H1 (cell line): ENCODE measurements at regions not wholly inside any gene's neighbourhood (a gene's known extent, or its start where the extent isn't known, plus 50 kb on each side); places are given as distances from the start of the nearest gene placed in this dataset.

Experiments used
- CTCF ChIA-PET: fragments of 300-600 bp; sonication (Branson Sonifier 250); formaldehyde crosslinking; loops from one replicate; lab custom pipeline; 2021; ENCODE audit not compliant: partially characterized antibody; lab: Charles Lee
- POLR2A ChIA-PET: fragments of 300-600 bp; sonication (Branson Sonifier 250); formaldehyde crosslinking; loops from one replicate; lab custom pipeline; 2021; ENCODE audit warnings: inconsistent platforms; ENCODE audit not compliant: partially characterized antibody; lab: Charles Lee
- DNase-seq, 2 experiments: peaks; one replicate each; pipeline versions ENCODE4 v3.0.0 to v3.0.0-alpha.2; 2010 to 2022; ENCODE audit warnings: low spot score in 2 of 2, low read depth in 1 of 2, mixed read lengths in 1 of 2
- FAIRE-seq: peaks from 2 replicates; lab custom pipeline; 2011; peaks lifted over from hg19 to GRCh38; lab: Jason Lieb, UNC
- H2AFZ ChIP-seq: 2 replicates; pipeline ENCODE4 v1.8.1; 2012; ENCODE audit warnings: low read length, inconsistent platforms
- H2AK5ac ChIP-seq: 2 replicates; pipeline ENCODE4 v1.6.1; 2013; ENCODE audit warnings: low read depth, low read length
- H2BK120ac ChIP-seq: replicated peaks from 2 replicates; pipeline ENCODE3; 2013; ENCODE audit warnings: low read depth, low read length, inconsistent platforms
- H2BK12ac ChIP-seq: 2 replicates; pipeline ENCODE4 v1.6.1; 2013; ENCODE audit warnings: low read depth, low read length
- H2BK15ac ChIP-seq: 2 replicates; pipeline ENCODE4 v1.6.1; 2013; ENCODE audit warnings: low read length
- H2BK20ac ChIP-seq: 2 replicates; pipeline ENCODE4 v1.6.1; 2013; ENCODE audit warnings: low read length
- H2BK5ac ChIP-seq: 2 replicates; pipeline ENCODE4 v1.6.1; 2013; ENCODE audit warnings: low read depth, low read length
- H3K14ac ChIP-seq: 2 replicates; pipeline ENCODE4 v1.6.1; 2013; ENCODE audit warnings: inconsistent platforms; ENCODE audit not compliant: insufficient read length
- H3K18ac ChIP-seq: 2 replicates; pipeline ENCODE4 v1.6.1; 2013; ENCODE audit warnings: low read length; ENCODE audit errors: extremely low read depth
- H3K23ac ChIP-seq: 2 replicates; pipeline ENCODE4 v1.6.1; 2013; ENCODE audit warnings: inconsistent platforms; ENCODE audit not compliant: insufficient read length
- H3K23me2 ChIP-seq: 2 replicates; pipeline ENCODE4 v1.6.1; 2013; ENCODE audit warnings: low read depth, low read length
- H3K27ac ChIP-seq: 2 replicates; pipeline ENCODE4 v1.6.1; 2011; ENCODE audit warnings: low read depth, low read length, inconsistent platforms
- H3K27me3 ChIP-seq, 4 experiments: replicated peaks in 1 of 4; 1 replicate in 1 of 4; 2 replicates in 3 of 4; pipeline versions ENCODE4 v1.6.1 to v1.8.1; 2011 to 2013; ENCODE audit warnings: low read length in 3 of 4, mild to moderate bottlenecking in 3 of 4, inconsistent platforms in 2 of 4, mixed read lengths in 2 of 4, moderate library complexity in 1 of 4; ENCODE audit not compliant: control insufficient read depth in 3 of 4, insufficient read depth in 3 of 4; ENCODE audit errors: extremely low read depth in 1 of 4
- H3K36me3 ChIP-seq, 4 experiments: 2 replicates each; pipeline versions ENCODE4 v1.6.1 to v1.8.1; 2011 to 2013; ENCODE audit warnings: mild to moderate bottlenecking in 4 of 4, low read length in 3 of 4, moderate library complexity in 2 of 4, control low read depth in 1 of 4, inconsistent platforms in 1 of 4; ENCODE audit not compliant: insufficient read depth in 4 of 4, control insufficient read depth in 2 of 4
- H3K4ac ChIP-seq: replicated peaks from 2 replicates; pipeline ENCODE3; 2013; ENCODE audit warnings: low read length, low read depth, mixed read lengths, inconsistent platforms; ENCODE audit not compliant: insufficient read length
- H3K4me1 ChIP-seq, 4 experiments: replicated peaks in 1 of 4; 1 replicate in 1 of 4; 2 replicates in 3 of 4; pipeline versions ENCODE4 v1.6.1 to v1.8.1; 2011 to 2013; ENCODE audit warnings: low read length in 3 of 4, inconsistent platforms in 2 of 4, mixed read lengths in 1 of 4; ENCODE audit not compliant: insufficient read depth in 4 of 4, control insufficient read depth in 3 of 4
- H3K4me2 ChIP-seq, 2 experiments: 2 replicates each; pipeline versions ENCODE4 v1.6.1 to v1.8.1; 2011 to 2013; ENCODE audit warnings: low read depth in 2 of 2, low read length in 2 of 2, control low read depth in 1 of 2, inconsistent platforms in 1 of 2, mild to moderate bottlenecking in 1 of 2; ENCODE audit not compliant: insufficient read depth in 1 of 2
- H3K4me3 ChIP-seq, 4 experiments: fragments of 200-600, 300-600 bp in 1 of 4; sonication (generic), shearing (Covaris generic), sonication (Bioruptor Twin) in 1 of 4; 2 replicates each; pipeline versions ENCODE4 v1.5.1 to v1.8.1; 2011 to 2016; ENCODE audit warnings: low read length in 4 of 4, low read depth in 3 of 4, control low read depth in 2 of 4, inconsistent platforms in 2 of 4, mild to moderate bottlenecking in 2 of 4, mixed read lengths in 1 of 4, moderate library complexity in 1 of 4; ENCODE audit not compliant: insufficient read depth in 2 of 4; ENCODE audit errors: extremely low read depth in 1 of 4
- H3K56ac ChIP-seq: replicated peaks from 2 replicates; pipeline ENCODE3; 2013; ENCODE audit warnings: low read depth, mild to moderate bottlenecking, mixed read lengths, low read length, inconsistent platforms; ENCODE audit not compliant: insufficient read length
- H3K79me1 ChIP-seq: 2 replicates; pipeline ENCODE4 v1.6.1; 2013; ENCODE audit warnings: low read depth, low read length, control low read depth
- H3K79me2 ChIP-seq, 2 experiments: 2 replicates each; pipeline versions ENCODE4 v1.6.1 to v1.8.1; 2012 to 2013; ENCODE audit warnings: low read length in 2 of 2, mild to moderate bottlenecking in 2 of 2, inconsistent platforms in 1 of 2; ENCODE audit not compliant: insufficient read depth in 2 of 2, control insufficient read depth in 1 of 2
- H3K9ac ChIP-seq, 4 experiments: replicated peaks in 1 of 4; 1 replicate in 1 of 4; 2 replicates in 3 of 4; pipeline versions ENCODE4 v1.6.1 to v1.8.1; 2011 to 2013; ENCODE audit warnings: low read depth in 3 of 4, low read length in 3 of 4, control low read depth in 2 of 4, mild to moderate bottlenecking in 2 of 4, moderate library complexity in 2 of 4, inconsistent platforms in 1 of 4; ENCODE audit errors: extremely low read depth in 1 of 4
- H3K9me3 ChIP-seq, 2 experiments: 2 replicates each; pipeline versions ENCODE4 v1.6.1 to v1.8.1; 2012 to 2013; ENCODE audit warnings: mild to moderate bottlenecking in 2 of 2, moderate library complexity in 2 of 2, control low read depth in 1 of 2, inconsistent platforms in 1 of 2, low read depth in 1 of 2, low read length in 1 of 2, mixed read lengths in 1 of 2; ENCODE audit not compliant: insufficient read depth in 2 of 2
- H4K20me1 ChIP-seq, 2 experiments: replicated peaks in 1 of 2; 2 replicates each; pipeline versions ENCODE3 to v1.8.1; 2011 to 2013; ENCODE audit warnings: inconsistent platforms in 2 of 2, low read length in 2 of 2, mild to moderate bottlenecking in 1 of 2; ENCODE audit not compliant: insufficient read depth in 2 of 2, control insufficient read depth in 1 of 2
- H4K5ac ChIP-seq: 2 replicates; pipeline ENCODE4 v1.6.1; 2013; ENCODE audit warnings: low read length, low read depth, mixed read lengths, inconsistent platforms; ENCODE audit not compliant: insufficient read length
- H4K8ac ChIP-seq: 2 replicates; pipeline ENCODE4 v1.8.0; 2013; ENCODE audit warnings: mild to moderate bottlenecking, moderate library complexity, low read length, inconsistent platforms; ENCODE audit not compliant: insufficient read depth; ENCODE audit errors: extremely low read depth
- H4K91ac ChIP-seq: replicated peaks from 2 replicates; pipeline ENCODE3; 2013; ENCODE audit warnings: low read length, mixed read lengths, inconsistent platforms; ENCODE audit not compliant: insufficient read length
- ASH2L ChIP-seq: fragments of 200-600, 300-600 bp; sonication (generic); IDR thresholded peaks from one replicate; pipeline ENCODE4 v1.7.1; 2017; ENCODE audit warnings: low read length
- CBX8 ChIP-seq: fragments of 300-800, 300-1000 bp; sonication (generic); IDR thresholded peaks from 2 replicates; pipeline ENCODE4 v1.7.1; 2016; ENCODE audit warnings: low read depth, low read length, borderline replicate concordance
- CEBPB ChIP-seq: IDR thresholded peaks from 2 replicates; pipeline ENCODE4 v1.6.1; 2012; ENCODE audit warnings: low read depth, low read length
- CHD1 ChIP-seq: IDR thresholded peaks from 2 replicates; pipeline ENCODE4 v1.6.1; 2012; ENCODE audit warnings: low read depth, low read length, improper control_type of control experiment
- GTF2F1 ChIP-seq: IDR thresholded peaks from 2 replicates; pipeline ENCODE4 v1.6.1; 2012; ENCODE audit warnings: low read depth, low read length, improper control_type of control experiment, borderline replicate concordance
- MAFK ChIP-seq: IDR thresholded peaks from 2 replicates; pipeline ENCODE4 v1.6.1; 2012; ENCODE audit warnings: low read depth, mild to moderate bottlenecking, improper control_type of control experiment, low read length
- POLR2A ChIP-seq, 2 experiments: IDR thresholded peaks; 1 replicate in 1 of 2; 2 replicates in 1 of 2; pipeline ENCODE4 v1.6.1; 2011; ENCODE audit warnings: low read depth in 2 of 2, low read length in 2 of 2, mild to moderate bottlenecking in 2 of 2; ENCODE audit errors: control extremely low read depth in 1 of 2
- SP1 ChIP-seq: IDR thresholded peaks from 2 replicates; pipeline ENCODE4 v1.6.1; 2011; ENCODE audit warnings: low read depth, low read length
- TAF7 ChIP-seq: optimal IDR thresholded peaks from 2 replicates; pipeline ENCODE3; 2011; ENCODE audit warnings: low read depth, mild to moderate bottlenecking, inconsistent platforms, low read length, moderate library complexity, borderline replicate concordance
- WGBS, 2 experiments: shearing (Covaris generic) in 1 of 2; methylation state at CpG; one replicate each; pipeline versions ENCODE4 v1.1.6 to v1.1.7; 2013 to 2015; ENCODE audit warnings: low lambda C conversion rate in 2 of 2, mixed read lengths in 2 of 2, inconsistent platforms in 1 of 2, low coverage in 1 of 2, missing lambda C conversion rate in 1 of 2; ENCODE audit not compliant: insufficient replicate concordance in 2 of 2, insufficient coverage in 1 of 2, insufficient read length in 1 of 2; ENCODE audit errors: extremely low coverage in 1 of 2, missing lambda C conversion rate in 1 of 2; 5-methylcytosine and 5-hydroxymethylcytosine counted together

- H3K9me3 ChIP-seq = no peaks in the 10 kb centered on the region
- FAIRE-seq (no peak), DNase-seq (no peak)
- no peak overlapping the region for H4K91ac ChIP-seq
- no peaks in the 10 kb centered on the region for H3K23me2 ChIP-seq
- H4K5ac ChIP-seq = no peak overlapping the region
- H3K4ac ChIP-seq = no peak overlapping the region
- H2BK12ac ChIP-seq = no peak overlapping the region
- no peaks in the 10 kb centered on the region for H3K79me1 ChIP-seq
- H3K4me2 ChIP-seq = no peak overlapping the region
- no peak overlapping the region for H3K56ac ChIP-seq
- ChIA-PET POLR2A (no interaction called here), CTCF (no interaction called here)
- H3K27ac ChIP-seq = no peak overlapping the region
- no peak overlapping the region for H3K14ac ChIP-seq
- H4K8ac ChIP-seq = no peak overlapping the region
- no peaks in the 10 kb centered on the region for H3K4me1 ChIP-seq
- H2BK20ac ChIP-seq = no peak overlapping the region
- no peaks in the 10 kb centered on the region for H4K20me1 ChIP-seq
- H3K27me3 ChIP-seq = no peaks in the 10 kb centered on the region
- H3K79me2 ChIP-seq = no peaks in the 10 kb centered on the region
- no peak overlapping the region for H2BK5ac ChIP-seq
- WGBS, 2 experiments = 92% methylated on average over 4 of the region's 4 CpGs; no CpG with 5 or more reads in 1 of the 2 experiments
- no peak overlapping the region for H2AK5ac ChIP-seq
- no peaks in the 10 kb centered on the region for H3K36me3 ChIP-seq
- no peak overlapping the region for H3K18ac ChIP-seq
- no peak overlapping the region for H3K23ac ChIP-seq
- H2AFZ ChIP-seq = no peak overlapping the region
- H3K9ac ChIP-seq = no peak overlapping the region
- no peak overlapping the region for H2BK120ac ChIP-seq
- H3K4me3 ChIP-seq = no peak overlapping the region
- TF ChIP-seq GTF2F1 (no peak), POLR2A (IDR thresholded peaks at IDR 0.05; ENCODE audit: control extremely low read depth in 1 of 2, low read depth in 2 of 2, low read length in 2 of 2) (no peak), MAFK (no peak), CBX8 (no peak), CEBPB (no peak), ASH2L (no peak), SP1 (no peak), TAF7 (no peak), CHD1 (no peak)
- no peak overlapping the region for H2BK15ac ChIP-seq
Measured at GRCh38 chr6:23731609-23732008, 394.4 kb upstream of the NRSN1 start.
